Endothelial cell of hepatic sinusoid (primary cell): ENCODE measurements at regions not wholly inside any gene's neighbourhood (a gene's known extent, or its start where the extent isn't known, plus 50 kb on each side); places are given as distances from the start of the nearest gene placed in this dataset.
"Not testable (repeated sequence)": the region's sequence is repeated elsewhere in the genome, so short reads cannot be mapped to it uniquely, and the experiment has no call there.

Experiments used
- in situ Hi-C: cut with HindIII; loops from 2 replicates; pipeline ENCODE4 v1.10.0; 2017; ENCODE audit warnings: low sequenced_read_pairs

DNA sequence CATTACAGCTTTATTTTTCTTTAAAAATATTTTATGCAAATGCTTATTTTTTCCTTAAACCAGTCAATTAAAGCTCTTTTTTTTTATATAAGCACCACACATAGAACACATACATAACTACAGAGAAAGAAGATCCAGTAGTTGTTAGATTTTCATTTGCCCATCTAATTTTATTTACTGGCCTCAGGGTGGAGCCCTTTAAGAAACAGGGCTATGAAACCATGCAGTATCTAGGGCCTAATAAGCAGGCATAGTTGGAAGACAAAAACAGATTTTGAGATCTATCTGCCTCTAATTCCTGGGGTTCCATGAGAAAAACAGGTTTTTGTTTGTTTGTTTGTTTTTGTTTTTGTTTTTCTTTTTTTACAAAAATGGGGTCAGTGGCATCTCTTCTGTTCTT is 120.6 kb downstream of the BCHE start:
- in situ Hi-C loops = no loop called here

DNA sequence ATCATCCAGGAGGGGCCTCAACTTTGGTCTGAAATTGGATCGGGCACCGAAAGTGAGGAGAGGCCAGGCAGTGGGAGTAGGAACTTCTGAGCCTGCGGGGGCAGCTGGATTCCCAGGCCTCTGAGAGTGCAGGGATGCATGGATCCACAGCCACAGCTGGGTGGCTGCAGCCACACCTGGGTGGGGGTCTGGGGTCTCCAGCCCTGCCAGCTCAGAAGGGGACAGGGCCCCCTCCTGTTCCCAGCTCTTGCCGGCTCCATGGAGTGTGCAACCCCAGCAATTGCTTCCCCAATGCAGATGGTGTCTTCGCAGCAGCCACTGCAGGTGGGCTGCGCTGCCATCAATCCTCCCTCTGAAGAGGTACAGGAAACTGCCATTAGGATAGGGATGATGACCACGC is 123.7 kb downstream of the BCHE start:
- in situ Hi-C loops = no loop called here

DNA sequence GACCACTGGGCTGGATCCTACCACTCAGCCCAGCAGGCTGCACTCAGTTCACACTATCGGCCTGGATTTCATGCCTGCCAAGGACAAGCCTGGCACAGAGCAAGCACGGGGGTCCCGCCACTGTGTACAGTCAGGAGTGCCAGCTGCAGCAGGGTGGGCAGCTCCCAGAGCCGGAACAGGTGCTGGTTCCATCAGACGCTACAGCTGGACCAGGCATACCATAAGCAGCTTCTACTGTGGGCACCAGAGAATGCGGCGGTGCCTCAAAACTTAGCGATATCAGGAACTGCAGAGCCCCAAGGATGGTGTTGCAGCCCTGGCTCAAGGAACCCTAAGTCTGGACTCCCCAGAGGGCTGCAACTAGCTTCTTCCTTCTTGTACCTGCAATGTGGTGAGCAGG is 124.8 kb downstream of the BCHE start:
- in situ Hi-C loops = no loop called here

DNA sequence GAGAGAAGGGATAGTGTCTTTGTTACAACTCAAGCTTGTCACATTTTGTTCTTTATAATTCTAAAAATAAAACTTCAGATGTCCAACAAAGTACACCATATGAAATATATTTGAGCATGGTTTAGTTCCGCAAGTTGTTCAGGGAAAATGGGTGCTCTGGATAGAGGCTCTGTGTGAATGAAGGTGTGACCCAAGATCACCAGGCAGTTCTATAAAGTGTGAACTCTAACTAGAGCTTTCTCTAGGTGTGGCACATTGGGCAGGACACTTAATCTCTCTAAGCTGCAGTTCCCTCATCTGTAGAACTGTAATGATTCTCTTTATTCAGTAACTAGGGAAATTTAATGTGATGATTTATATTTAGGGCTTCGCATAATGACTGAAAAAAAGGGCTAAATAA is 139.3 kb downstream of the BCHE start:
- in situ Hi-C loops = no loop called here

DNA sequence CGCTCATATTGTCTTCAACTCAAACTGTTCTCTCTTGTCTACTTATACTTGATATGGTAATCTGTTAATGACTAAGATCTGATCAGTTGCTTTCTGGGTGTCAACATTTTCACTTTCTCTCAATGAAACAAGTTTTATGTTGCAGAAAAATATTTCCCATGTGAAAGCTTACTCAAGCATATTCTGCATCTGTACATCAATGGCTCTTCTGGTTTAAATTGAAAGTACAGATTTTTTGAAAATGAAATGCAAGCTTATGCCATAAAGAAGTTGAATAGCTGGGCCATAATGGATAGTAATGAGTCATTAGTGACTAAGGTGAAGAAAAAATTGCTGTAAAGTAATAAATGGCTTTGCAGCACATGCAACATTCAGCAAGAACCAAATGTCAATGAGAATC is 140.7 kb downstream of the BCHE start:
- in situ Hi-C loops = no loop called here

DNA sequence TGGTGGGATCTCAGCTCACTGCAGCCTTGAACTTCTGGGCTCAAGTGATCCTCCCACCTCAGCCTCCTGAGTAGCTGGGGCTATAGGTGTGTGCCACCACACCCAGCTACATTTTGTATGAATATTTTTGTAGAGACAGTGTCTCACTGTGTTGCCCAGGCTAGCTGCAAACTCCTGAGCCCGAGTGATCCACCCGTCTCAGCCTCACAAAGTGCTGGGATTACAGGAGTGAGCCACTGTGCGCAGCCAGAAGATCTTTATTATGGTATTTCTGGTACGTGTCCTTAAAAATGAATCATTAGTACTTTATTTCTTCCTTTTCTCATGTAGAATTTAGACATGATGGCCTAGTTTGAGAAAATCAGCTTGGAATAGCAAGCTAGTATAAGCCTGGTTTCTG is 153.3 kb downstream of the BCHE start:
- in situ Hi-C loops = no loop called here

DNA sequence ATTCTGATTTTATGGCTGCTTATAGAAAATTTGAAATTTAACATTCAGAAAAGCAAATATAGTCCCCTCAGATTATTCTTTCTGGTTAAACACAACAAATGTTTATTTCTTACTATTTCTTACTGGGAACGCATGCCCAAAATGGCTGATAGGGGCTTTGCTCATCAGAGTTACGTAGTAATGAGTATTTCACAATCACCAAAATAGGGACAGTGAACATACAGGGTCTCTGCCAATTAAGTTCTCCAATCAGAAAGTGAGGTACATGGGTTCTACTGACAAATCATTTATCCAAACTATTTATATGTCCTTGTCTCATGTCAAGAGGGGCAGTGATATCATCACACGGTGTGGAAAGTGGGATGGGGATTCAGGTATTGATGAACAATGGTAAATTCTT is 154.5 kb downstream of the BCHE start:
- in situ Hi-C loops = no loop called here

DNA sequence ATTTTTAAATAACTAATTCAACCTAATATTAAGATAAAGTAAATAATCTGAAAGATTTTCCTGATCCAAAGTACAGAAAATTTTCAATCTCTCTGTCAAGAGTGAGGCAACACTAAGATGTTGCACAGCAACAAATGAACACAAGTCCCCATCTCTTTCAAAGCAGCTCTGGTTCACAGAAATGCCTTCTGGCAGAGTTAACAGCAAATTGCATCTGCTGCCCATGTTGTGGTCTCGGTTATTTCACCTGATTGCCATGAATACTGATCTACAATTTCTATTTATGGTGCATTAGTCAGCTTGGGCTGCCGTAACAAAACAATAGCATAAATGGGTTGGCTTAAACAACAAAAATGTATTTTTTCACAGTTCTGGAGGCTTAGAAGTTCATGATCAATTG is 167.3 kb downstream of the BCHE start:
- in situ Hi-C loops = no loop called here

DNA sequence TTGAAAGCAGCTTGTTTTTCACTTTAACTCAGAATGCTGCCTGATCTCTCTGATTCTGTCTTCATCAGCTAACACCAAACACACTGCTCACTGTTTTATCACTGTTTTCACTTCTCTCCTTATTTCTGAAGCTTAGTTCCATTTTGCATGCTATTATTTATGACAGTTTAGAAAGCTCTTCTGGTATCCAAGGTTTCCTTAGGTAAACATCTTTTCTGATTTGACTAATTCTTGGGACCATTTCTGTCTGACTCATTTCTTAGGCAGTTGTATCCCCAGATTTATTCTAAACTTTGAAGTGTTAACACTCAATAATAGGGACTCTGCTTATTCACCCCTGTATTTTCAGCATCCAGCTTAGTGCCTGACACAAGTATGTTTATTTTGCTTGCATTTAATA is 167.7 kb downstream of the BCHE start:
- in situ Hi-C loops = no loop called here

DNA sequence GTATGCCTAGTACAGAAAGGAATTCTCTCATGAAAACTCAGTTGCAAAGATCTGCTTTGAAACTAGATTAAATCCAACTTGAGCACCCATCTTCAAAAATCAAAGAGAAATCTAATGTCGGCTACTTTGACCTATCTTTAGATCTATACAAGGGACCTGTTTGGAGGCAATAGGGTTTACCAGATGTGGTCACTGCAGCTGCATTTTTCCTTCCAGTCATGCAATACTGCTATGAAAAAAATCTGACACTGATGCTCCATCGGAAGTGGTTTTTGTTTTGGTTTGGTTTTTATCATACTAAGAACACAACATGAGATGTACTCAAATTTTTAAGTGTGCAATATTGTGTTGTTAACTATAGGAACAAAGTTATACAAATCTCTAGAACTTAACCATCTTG is 169.5 kb downstream of the BCHE start:
- in situ Hi-C loops = no loop called here

DNA sequence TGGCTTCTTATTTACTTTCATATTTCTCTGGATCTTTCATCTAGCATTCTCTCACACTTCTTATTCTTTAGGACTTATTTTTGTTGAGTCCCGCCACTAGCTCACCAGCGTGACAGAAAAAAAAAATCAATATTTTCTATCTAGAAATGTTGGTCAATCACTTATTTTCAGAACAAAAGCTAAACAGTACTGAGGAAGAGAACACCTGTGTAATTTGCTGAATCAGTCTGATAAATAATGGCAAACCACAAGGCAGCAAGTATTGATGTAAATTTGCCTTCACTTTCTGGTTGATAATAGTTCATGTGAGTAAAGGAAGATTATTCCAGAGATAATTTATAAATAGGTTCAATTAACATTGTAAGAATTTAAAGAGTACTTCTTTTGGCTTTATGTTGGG is 179.2 kb downstream of the BCHE start:
- in situ Hi-C loops = no loop called here

DNA sequence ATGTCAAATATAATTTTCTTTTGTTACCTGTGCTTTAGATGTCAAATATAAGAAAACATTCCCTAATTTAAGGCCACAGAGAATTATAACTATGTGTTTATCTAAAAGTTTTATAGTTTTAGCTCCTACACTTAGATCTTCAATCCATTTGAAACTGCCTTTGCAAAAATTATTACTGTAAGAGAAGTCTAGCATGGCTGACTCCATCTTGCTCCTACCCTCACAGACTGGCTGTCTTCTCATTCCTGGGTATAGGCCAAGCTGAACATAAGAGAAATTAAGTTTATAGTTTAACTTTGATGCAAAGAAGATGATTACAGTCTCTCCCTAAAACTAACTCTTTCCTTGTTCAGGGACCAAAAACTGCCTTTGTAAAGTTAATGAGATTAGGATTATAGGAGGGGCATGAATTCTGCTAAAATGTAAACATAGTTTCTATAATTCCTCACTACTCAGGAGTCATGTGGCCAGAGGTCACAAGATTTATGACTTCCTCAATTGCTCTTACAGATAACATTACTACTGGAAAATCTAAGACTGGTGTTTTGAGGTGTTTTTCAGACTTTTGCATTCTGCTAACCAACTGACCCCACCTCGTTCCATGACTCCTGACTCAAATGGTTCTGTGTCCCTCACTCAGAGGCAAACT is 184.0 kb downstream of the BCHE start:
- in situ Hi-C loops = no loop called here

DNA sequence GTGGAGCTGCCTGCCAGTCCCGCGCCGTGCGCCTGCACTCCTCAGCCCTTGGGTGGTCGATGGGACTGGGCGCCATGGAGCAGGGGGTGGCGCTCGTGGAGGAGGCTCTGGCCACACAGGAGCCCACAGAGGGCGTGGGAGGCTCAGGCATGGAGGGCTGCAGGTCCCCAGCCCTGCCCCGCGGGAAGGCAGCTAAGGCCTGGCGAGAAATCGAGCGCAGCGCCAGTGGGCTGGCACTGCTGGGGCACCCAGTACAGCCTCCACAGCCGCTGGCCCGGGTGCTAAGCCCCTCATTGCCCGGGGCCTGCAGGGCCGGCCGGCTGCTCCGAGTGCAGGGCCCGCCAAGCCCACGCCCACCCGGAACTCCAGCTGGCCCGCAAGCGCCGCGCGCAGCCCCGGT is 187.9 kb downstream of the BCHE start:
- in situ Hi-C loops = not testable (repeated sequence)

DNA sequence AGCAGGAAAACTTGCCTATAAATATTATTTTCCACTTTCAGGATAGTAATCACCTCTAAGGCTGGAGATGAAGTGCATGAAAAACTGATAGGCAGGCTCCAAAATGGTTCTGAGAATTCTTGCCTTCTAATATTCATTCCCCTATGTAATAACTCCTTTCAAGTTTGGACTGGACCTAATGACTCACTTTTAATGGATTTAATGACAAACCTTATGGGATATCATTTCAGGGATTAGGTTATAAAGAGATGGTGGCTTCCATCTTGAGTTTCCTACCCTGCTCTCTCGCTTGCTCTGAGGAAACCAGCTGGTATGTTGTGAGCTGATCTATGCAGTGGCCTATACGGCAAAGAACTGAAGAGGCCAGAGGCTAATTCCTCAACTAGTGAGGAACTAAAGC is 192.0 kb downstream of the BCHE start:
- in situ Hi-C loops = no loop called here

DNA sequence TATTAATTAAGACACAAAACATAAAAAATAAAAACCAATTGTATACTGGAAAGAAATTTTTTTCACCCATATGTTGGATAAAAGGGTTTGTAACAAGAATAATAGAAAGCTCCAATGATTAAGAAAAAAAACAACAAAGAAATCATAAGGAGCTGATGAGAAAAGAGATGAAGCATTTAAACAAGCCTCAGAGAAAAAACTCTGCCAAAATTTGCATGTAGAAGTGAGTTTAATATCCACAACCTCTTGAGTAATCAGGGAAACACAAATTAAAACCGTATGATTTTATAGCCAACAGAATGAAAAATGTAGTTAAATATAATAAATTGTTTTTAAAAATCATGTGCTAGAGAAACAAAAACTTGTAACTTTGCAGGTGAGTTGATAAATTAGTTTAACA is 192.9 kb downstream of the BCHE start:
- in situ Hi-C loops = no loop called here

DNA sequence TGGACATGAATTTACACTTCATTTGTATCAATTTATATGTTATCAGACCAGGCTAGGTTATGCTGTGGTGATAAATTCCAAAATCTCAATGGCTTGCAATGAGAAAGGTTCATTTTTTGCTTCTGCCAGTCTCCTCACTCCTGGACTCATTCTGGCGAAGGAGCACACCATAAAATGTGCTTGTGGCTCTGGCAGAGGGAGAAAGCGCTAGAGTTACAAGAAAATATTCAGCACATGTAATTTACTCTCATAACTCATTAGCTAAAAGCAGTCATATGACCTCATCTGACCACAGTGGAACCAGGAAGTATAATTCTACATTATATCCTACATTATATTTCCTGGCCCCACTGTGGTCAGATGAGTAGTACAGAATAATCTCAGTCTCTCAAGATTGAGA is 193.8 kb downstream of the BCHE start:
- in situ Hi-C loops = no loop called here

DNA sequence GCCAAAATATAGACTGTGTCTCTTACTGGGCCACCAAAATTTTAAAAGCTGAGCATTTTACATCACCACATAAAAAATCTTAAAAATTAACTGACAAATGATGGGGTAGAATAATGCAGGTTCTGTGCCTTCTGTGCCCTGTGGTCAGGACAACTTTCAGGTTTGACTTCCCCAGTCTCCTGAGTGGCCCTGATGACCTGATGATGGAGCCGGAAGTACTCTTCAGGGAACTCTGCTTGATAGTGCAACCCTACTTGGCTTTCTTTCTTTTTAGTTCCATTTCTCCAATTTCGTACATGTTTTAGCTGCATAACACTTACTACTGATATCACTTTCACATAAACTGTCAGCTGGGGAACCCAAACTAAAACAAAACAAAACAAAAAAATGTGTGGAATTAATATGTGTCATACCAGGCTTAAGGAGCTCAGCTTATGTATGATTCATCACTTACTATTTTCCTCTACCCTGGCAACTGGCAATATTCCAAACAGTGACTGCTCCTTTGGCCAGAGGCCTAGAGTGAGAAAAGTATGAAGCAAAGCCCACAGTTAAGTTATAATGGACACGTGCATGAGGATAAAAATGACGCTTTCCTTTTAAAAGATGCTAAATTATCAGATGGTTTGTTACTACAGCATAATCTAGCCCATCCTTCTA is 194.3 kb downstream of the BCHE start:
- in situ Hi-C loops = no loop called here

DNA sequence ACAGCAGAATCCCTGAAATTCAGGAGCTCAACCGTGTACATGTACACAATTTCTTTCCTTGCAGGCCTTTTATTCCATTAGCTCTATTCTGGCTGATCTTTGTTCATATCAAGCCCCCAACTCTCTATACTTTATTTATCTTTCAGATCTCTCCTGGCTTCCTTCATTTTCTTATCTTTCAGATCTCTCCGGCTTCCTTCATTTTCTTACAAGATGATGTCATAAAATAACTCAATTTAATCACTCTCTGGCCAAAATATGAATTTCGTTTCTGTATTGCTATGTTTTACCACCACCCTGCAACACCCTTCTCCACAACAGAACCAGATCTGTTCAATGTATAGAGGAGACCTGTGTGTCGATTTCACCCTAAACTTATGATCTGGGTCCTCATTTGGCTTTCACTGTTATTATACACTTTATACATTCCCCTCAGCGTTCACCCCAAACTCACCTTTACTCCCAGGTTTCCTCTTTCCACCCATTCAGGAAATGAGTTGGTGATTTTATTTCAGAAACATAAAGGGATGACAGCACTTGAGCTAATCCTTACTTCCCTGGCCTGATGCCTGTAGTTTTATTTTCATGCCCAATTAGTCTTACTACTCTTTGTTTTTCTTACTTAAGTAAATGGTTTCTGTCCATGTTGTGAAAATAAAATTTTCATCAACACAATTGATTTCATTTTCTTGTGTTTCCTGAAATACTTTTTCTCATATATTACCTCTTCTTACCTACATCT is 195.5 kb downstream of the BCHE start:
- in situ Hi-C loops = no loop called here

DNA sequence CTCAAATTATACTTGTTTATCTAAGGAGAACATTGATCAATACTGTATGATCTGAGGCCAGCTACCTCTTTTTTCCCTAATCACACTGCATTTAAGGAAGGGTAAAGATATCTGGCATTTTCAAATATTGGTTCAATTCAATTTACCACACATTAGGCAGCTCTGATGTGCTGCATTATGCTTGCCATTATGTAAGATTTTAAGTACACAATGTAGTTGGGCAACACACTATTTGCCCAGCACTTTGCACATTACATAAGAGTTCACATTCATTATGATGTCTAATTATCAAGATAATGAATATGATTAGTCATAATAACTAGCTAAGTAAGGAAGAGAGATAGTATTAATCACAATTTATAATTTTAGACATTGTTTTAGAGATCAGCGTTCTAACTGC is 196.3 kb downstream of the BCHE start:
- in situ Hi-C loops = no loop called here

DNA sequence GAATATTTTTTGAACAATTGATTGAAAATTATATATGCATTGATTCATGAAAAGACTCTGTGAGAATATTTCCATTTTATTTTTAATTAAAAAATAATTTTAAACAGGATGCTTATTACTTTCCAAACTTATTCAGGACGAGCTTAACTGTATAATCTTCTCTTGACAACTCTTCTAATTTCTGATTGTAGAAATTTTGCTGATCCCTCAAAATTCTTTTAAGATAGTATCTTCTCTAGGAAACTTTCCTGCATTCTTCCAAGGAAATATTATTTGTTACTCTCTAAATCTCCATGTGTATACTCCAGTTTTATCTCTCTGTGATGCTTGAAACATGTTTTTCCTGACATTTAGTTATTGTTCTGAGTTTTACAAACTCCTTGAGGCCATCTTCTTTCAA is 197.2 kb downstream of the BCHE start:
- in situ Hi-C loops = no loop called here

DNA sequence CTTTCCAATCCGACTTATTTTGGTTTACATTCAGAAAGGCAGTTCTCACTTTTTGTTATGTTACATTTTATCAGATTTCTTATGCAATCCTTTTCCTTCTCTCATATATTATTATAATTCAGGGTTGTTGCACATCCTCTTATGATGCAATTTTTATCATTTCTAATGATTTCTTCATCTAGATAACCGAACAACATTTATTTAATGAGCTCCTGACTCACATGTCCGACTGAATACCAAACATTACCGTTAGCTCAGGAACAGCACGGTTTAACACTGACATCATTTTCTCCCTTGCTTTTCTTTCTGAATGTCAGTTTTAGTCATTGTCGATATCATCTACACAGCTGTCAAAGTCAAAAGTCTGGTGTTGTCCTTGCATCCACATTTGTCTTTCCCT is 199.2 kb downstream of the BCHE start:
- in situ Hi-C loops = no loop called here

DNA sequence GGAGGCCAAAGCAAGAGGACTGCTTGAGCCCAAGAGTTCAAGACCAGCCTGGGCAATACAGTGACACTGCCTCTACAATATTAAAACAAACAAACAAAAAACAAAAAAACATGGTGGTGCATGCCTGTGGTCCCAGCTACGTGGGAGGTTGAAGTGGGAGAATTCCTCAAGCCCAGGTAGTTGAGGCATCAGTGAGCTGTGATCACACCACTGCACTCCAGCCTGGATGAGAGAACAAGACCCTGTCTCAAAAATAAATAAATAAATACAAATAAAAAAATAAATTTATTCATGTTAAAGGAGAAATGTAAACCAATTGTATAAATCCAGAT is 200.6 kb downstream of the BCHE start:
- in situ Hi-C loops = no loop called here
